ENCODE measurements at regions not wholly inside any gene's neighbourhood (a gene's known extent, or its start where the extent isn't known, plus 50 kb on each side); places are given as distances from the start of the nearest gene placed in this dataset.

DNA sequence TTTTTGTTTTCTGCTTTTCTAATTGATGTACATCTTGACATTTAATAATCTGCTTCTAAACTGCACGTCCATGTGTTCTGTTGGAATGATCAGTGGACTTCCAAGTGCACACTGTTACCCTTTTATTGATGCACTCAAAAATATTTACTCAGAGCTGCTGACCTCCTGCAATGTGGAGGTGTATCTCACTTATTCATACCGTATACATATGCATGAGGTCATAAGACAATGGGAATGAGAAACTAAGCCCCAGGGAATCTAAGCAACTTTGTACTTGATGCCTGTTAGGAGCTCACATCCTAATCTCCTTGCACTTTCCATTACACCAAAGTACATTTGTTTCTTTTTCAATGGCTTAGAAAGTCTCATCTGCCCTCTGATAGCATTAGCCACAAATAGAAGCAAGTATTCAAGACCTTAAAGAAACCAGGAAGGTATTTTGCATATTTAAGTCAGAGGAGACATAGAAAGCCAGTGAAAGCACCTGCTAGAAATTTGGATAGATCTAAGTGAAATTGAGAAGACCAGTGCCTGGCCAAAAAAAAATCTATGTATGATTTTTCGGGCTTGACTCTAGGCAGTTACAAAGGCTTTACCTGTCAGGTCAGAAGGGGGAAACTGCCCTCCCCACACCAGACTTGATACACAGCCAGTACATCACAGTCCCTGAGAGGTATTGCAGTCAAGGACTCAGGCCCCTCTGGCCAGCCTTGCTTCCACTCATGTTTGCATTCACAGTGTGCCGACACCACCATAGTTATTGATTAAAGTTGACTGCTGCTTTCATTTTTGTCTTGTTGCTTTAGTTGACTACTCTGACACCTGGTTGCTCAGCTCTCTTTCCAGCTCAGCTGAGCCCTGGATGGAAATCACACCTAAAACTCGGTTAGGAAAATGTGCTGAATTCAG is 391.7 kb upstream of the CYRIA start:
- ATAC-seq (peak; percentile 39), DNase-seq (ENCODE audit: low spot score) (no peak)
- Histone ChIP-seq H3K4me1 (ENCODE audit: insufficient read depth) (peaks cover 29% of the 10 kb centered on the region; the same call in 1 of the 2 replicates), H3F3A (replicated peaks; ENCODE audit: low read depth) (no peaks in the 10 kb centered on the region), H3K79me2 (replicated peaks; ENCODE audit: insufficient read depth) (no peaks in the 10 kb centered on the region), H4K20me1 (replicated peaks; ENCODE audit: insufficient read depth) (no peaks in the 10 kb centered on the region), H3K4me3 (no peak overlapping the region), H3K27ac (ENCODE audit: low read depth) (no peak overlapping the region), H3K4me2 (no peak overlapping the region; the same call in 1 of the 2 replicates), H3K27me3 (ENCODE audit: insufficient read depth) (no peaks in the 10 kb centered on the region), H3K36me3 (ENCODE audit: insufficient read depth) (no peaks in the 10 kb centered on the region), H2AFZ (no peak overlapping the region), H3K9me2 (ENCODE audit: insufficient read depth) (no peaks in the 10 kb centered on the region)
- Mint-ChIP-seq H3K27me3 (ENCODE audit: insufficient read depth, low read depth, poor library complexity) (no peaks in the 10 kb centered on the region), H3K4me3 (no peak overlapping the region), H3K36me3 (ENCODE audit: low read depth) (no peaks in the 10 kb centered on the region), H3K9me3 (no peaks in the 10 kb centered on the region), H3K27ac (no peak overlapping the region), H3K4me1 (peaks cover 35% of the 10 kb centered on the region)
- TF ChIP-seq ETS1 (IDR thresholded peaks at IDR 0.05) = no peak
- TF ChIP-seq ZNF331 (CRISPR knock-in tag; IDR thresholded peaks at IDR 0.05; ENCODE audit: low read depth) = no peak
- no peak for TF ChIP-seq REST (IDR thresholded peaks at IDR 0.05; ENCODE audit: unreplicated experiment)
- TF ChIP-seq CTCF (conservative IDR thresholded peaks at IDR 0.05; ENCODE audit: low read depth in 2 of 2) = no peak
- TF ChIP-seq ZNF114 (CRISPR knock-in tag; IDR thresholded peaks at IDR 0.05) = no peak
- TF ChIP-seq EZH2phosphoT487 (IDR thresholded peaks at IDR 0.05; ENCODE audit: unreplicated experiment) = no peak
- no peak for TF ChIP-seq NANOG (IDR thresholded peaks at IDR 0.05; ENCODE audit: borderline replicate concordance)
- TF ChIP-seq POLR2AphosphoS5 (IDR thresholded peaks at IDR 0.05; ENCODE audit: low read depth) = no peak
- TF ChIP-seq CREB1 (CRISPR knock-in tag; IDR thresholded peaks at IDR 0.05; ENCODE audit: low read depth) = no peak
- TF ChIP-seq JUNB (IDR thresholded peaks at IDR 0.05; ENCODE audit: unreplicated experiment) = no peak
- TF ChIP-seq STAT1 (IDR thresholded peaks at IDR 0.05; ENCODE audit: unreplicated experiment) = no peak
- TF ChIP-seq EZH2 (IDR thresholded peaks at IDR 0.05; ENCODE audit: low read depth, unreplicated experiment) = no peak
- TF ChIP-seq, protein P1, sequence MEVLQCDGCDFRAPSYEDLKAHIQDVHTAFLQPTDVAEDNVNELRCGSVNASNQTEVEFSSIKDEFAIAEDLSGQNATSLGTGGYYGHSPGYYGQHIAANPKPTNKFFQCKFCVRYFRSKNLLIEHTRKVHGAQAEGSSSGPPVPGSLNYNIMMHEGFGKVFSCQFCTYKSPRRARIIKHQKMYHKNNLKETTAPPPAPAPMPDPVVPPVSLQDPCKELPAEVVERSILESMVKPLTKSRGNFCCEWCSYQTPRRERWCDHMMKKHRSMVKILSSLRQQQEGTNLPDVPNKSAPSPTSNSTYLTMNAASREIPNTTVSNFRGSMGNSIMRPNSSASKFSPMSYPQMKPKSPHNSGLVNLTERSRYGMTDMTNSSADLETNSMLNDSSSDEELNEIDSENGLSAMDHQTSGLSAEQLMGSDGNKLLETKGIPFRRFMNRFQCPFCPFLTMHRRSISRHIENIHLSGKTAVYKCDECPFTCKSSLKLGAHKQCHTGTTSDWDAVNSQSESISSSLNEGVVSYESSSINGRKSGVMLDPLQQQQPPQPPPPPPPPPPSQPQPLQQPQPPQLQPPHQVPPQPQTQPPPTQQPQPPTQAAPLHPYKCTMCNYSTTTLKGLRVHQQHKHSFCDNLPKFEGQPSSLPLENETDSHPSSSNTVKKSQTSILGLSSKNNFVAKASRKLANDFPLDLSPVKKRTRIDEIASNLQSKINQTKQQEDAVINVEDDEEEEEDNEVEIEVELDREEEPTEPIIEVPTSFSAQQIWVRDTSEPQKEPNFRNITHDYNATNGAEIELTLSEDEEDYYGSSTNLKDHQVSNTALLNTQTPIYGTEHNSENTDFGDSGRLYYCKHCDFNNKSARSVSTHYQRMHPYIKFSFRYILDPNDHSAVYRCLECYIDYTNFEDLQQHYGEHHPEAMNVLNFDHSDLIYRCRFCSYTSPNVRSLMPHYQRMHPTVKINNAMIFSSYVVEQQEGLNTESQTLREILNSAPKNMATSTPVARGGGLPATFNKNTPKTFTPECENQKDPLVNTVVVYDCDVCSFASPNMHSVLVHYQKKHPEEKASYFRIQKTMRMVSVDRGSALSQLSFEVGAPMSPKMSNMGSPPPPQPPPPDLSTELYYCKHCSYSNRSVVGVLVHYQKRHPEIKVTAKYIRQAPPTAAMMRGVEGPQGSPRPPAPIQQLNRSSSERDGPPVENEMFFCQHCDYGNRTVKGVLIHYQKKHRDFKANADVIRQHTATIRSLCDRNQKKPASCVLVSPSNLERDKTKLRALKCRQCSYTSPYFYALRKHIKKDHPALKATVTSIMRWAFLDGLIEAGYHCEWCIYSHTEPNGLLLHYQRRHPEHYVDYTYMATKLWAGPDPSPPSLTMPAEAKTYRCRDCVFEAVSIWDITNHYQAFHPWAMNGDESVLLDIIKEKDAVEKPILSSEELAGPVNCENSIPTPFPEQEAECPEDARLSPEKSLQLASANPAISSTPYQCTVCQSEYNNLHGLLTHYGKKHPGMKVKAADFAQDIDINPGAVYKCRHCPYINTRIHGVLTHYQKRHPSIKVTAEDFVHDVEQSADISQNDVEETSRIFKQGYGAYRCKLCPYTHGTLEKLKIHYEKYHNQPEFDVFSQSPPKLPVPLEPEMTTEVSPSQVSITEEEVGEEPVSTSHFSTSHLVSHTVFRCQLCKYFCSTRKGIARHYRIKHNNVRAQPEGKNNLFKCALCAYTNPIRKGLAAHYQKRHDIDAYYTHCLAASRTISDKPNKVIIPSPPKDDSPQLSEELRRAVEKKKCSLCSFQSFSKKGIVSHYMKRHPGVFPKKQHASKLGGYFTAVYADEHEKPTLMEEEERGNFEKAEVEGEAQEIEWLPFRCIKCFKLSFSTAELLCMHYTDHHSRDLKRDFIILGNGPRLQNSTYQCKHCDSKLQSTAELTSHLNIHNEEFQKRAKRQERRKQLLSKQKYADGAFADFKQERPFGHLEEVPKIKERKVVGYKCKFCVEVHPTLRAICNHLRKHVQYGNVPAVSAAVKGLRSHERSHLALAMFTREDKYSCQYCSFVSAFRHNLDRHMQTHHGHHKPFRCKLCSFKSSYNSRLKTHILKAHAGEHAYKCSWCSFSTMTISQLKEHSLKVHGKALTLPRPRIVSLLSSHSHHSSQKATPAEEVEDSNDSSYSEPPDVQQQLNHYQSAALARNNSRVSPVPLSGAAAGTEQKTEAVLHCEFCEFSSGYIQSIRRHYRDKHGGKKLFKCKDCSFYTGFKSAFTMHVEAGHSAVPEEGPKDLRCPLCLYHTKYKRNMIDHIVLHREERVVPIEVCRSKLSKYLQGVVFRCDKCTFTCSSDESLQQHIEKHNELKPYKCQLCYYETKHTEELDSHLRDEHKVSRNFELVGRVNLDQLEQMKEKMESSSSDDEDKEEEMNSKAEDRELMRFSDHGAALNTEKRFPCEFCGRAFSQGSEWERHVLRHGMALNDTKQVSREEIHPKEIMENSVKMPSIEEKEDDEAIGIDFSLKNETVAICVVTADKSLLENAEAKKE (CRISPR knock-in tag; IDR thresholded peaks at IDR 0.05) = no peak

Measured in GM23338 (cell line).